Neural cell (in vitro differentiated cells): ENCODE measurements at regions not wholly inside any gene's neighbourhood (a gene's known extent, or its start where the extent isn't known, plus 50 kb on each side); places are given as distances from the start of the nearest gene placed in this dataset.

Experiments
- H2AFZ ChIP-seq: fragments of 200-600, 300-800 bp; sonication (generic), shearing (Covaris generic); 2 replicates; pipeline ENCODE4 v1.6.0; 2014; ENCODE audit warnings: low read depth, mild to moderate bottlenecking, antibody characterized with exemption, low read length, moderate library complexity
- H3F3A ChIP-seq: fragments of 200-600 bp; shearing (Covaris generic); 2 replicates; pipeline ENCODE4 v1.6.1; 2016; ENCODE audit warnings: mild to moderate bottlenecking, moderate library complexity, mixed read lengths, antibody characterized with exemption, low read length; ENCODE audit not compliant: insufficient read depth, poor library complexity, severe bottlenecking
- H3K27ac ChIP-seq: fragments of 200-600, 300-800 bp; sonication (generic), shearing (Covaris generic); 2 replicates; pipeline ENCODE4 v1.5.1; 2014; ENCODE audit warnings: mild to moderate bottlenecking, low read length, moderate library complexity
- H3K27me3 ChIP-seq: fragments of 300-800, 200-600 bp; sonication (generic), shearing (Covaris generic); 2 replicates; pipeline ENCODE4 v1.6.0; 2014; ENCODE audit warnings: mild to moderate bottlenecking, low read depth, low read length, moderate library complexity; ENCODE audit not compliant: insufficient read depth
- H3K36me3 ChIP-seq: fragments of 300-800, 200-600 bp; sonication (generic), shearing (Covaris generic); 2 replicates; pipeline ENCODE4 v1.5.1; 2014; ENCODE audit warnings: mild to moderate bottlenecking, antibody characterized with exemption, low read length, moderate library complexity; ENCODE audit not compliant: insufficient read depth
- H3K4me2 ChIP-seq: fragments of 300-800, 200-600 bp; sonication (generic), shearing (Covaris generic); 2 replicates; pipeline ENCODE4 v1.6.0; 2014; ENCODE audit warnings: mild to moderate bottlenecking, low read length
- H3K4me3 ChIP-seq: fragments of 300-800, 200-600 bp; sonication (generic), shearing (Covaris generic); 2 replicates; pipeline ENCODE4 v1.5.1; 2014; ENCODE audit warnings: mild to moderate bottlenecking, low read length, moderate library complexity
- H3K79me2 ChIP-seq: fragments of 200-600 bp; shearing (Covaris generic); replicated peaks from 2 replicates; pipeline ENCODE4 v1.6.0; 2014; ENCODE audit warnings: mild to moderate bottlenecking, low read length, moderate library complexity; ENCODE audit not compliant: insufficient read depth
- H3K9ac ChIP-seq: fragments of 300-800, 200-600 bp; sonication (generic), shearing (Covaris generic); 2 replicates; pipeline ENCODE4 v1.6.1; 2016; ENCODE audit warnings: mild to moderate bottlenecking, low read length, mixed read lengths
- H3K9me2 ChIP-seq: fragments of 200-600 bp; shearing (Covaris generic); 2 replicates; pipeline ENCODE4 v1.6.1; 2016; ENCODE audit warnings: mild to moderate bottlenecking, low read length, mixed read lengths; ENCODE audit not compliant: insufficient read depth
- H3K9me3 ChIP-seq: fragments of 200-600, 300-800 bp; sonication (generic), shearing (Covaris generic); 2 replicates; pipeline ENCODE4 v1.6.1; 2016; ENCODE audit warnings: mild to moderate bottlenecking, mixed run types, low read length, moderate library complexity, mixed read lengths
- H4K20me1 ChIP-seq: fragments of 200-600 bp; shearing (Covaris generic); 2 replicates; pipeline ENCODE4 v1.6.1; 2016; ENCODE audit warnings: mild to moderate bottlenecking, mixed run types; ENCODE audit not compliant: insufficient read depth
- EP300 ChIP-seq: fragments of 450-650 bp; conservative IDR thresholded peaks from 2 replicates; pipeline ENCODE4 v1.6.1; 2014; ENCODE audit warnings: antibody characterized with exemption, mild to moderate bottlenecking, moderate library complexity; ENCODE audit not compliant: poor library complexity, severe bottlenecking
- EZH2 ChIP-seq: fragments of 200-600, 300-800 bp; shearing (Covaris generic), sonication (generic); IDR thresholded peaks from 2 replicates; pipeline ENCODE4 v1.6.1; 2014; ENCODE audit warnings: antibody characterized with exemption, low read length, borderline replicate concordance, mild to moderate bottlenecking; ENCODE audit not compliant: insufficient read depth, poor library complexity, severe bottlenecking
- MXI1 ChIP-seq: fragments of 450-650 bp; conservative IDR thresholded peaks from 2 replicates; pipeline ENCODE4 v1.6.1; 2014; ENCODE audit warnings: antibody characterized with exemption, mild to moderate bottlenecking; ENCODE audit not compliant: poor library complexity, severe bottlenecking
- POLR2AphosphoS5 ChIP-seq: IDR thresholded peaks from 2 replicates; pipeline ENCODE4 v1.6.1; 2012
- RAD21 ChIP-seq: fragments of 450-650 bp; conservative IDR thresholded peaks from 2 replicates; pipeline ENCODE4 v1.6.1; 2014; ENCODE audit warnings: antibody characterized with exemption, mild to moderate bottlenecking, moderate library complexity
- SMC3 ChIP-seq: fragments of 450-650 bp; conservative IDR thresholded peaks from 2 replicates; pipeline ENCODE4 v1.6.1; 2014; ENCODE audit warnings: antibody characterized with exemption, mild to moderate bottlenecking, moderate library complexity; ENCODE audit not compliant: poor library complexity
- TAF1 ChIP-seq: IDR thresholded peaks from 2 replicates; pipeline ENCODE4 v1.6.1; 2012; ENCODE audit warnings: low read depth
- TF ChIP-seq, protein P1 (sequence below): IDR thresholded peaks from 2 replicates; pipeline ENCODE4 v1.6.1; 2012; ENCODE audit warnings: borderline replicate concordance
- TF ChIP-seq, protein P2 (sequence below): fragments of 450-650 bp; IDR thresholded peaks from 2 replicates; pipeline ENCODE4 v1.5.1; 2014; ENCODE audit warnings: antibody characterized with exemption, mild to moderate bottlenecking, moderate library complexity; ENCODE audit not compliant: poor library complexity, severe bottlenecking

DNA sequence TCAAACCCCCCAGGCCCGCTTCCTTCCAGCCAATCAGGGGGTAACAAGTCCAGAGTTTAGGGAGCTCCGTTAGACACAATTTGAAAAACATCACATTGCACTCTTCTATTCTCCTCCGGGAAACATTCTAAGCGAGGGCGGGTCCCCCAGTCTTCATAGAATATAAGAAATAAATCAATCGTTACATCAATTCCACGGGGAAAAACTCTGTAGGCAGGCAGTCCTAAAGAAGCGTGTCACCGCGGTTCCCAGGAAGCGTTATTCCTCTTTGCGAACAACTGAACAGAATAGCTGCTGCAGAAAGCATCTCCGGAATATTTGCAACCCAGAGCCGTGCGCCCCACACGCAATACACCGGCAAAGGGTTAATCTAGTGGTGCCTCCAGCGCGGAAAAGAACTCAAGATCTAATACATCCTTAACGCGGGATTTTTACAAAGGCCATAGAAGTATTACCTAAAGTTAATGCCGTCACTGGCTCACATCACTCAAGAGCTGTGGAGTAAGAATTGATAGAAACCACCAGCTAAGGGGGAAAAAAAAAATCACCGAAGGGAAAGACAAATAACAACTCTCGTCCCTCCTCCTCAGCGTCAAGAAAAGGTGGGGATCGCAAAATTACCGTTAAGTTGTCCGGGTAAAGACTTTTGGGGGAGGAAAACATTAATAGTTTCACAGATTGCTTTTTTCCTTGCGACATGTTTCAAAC lies 65.1 kb downstream of the KCNRG start:
- Histone ChIP-seq H3K27me3 (peaks cover 21% of the 10 kb centered on the region), H3K9me2 (no peaks in the 10 kb centered on the region), H2AFZ (no peak overlapping the region), H3K9me3 (no peaks in the 10 kb centered on the region), H4K20me1 (no peaks in the 10 kb centered on the region), H3K4me2 (peak overlapping the region; percentile 87), H3F3A (peaks cover 14% of the 10 kb centered on the region), H3K27ac (no peak overlapping the region), H3K4me3 (peak overlapping the region; percentile 79), H3K79me2 (peaks cover 45% of the 10 kb centered on the region), H3K9ac (peak overlapping the region; percentile 47), H3K36me3 (no peaks in the 10 kb centered on the region)
- TF ChIP-seq SMC3: no peak
- TF ChIP-seq TAF1: no peak
- peak; percentile 37 for TF ChIP-seq POLR2AphosphoS5
- no peak for TF ChIP-seq EZH2
- TF ChIP-seq, protein P1, sequence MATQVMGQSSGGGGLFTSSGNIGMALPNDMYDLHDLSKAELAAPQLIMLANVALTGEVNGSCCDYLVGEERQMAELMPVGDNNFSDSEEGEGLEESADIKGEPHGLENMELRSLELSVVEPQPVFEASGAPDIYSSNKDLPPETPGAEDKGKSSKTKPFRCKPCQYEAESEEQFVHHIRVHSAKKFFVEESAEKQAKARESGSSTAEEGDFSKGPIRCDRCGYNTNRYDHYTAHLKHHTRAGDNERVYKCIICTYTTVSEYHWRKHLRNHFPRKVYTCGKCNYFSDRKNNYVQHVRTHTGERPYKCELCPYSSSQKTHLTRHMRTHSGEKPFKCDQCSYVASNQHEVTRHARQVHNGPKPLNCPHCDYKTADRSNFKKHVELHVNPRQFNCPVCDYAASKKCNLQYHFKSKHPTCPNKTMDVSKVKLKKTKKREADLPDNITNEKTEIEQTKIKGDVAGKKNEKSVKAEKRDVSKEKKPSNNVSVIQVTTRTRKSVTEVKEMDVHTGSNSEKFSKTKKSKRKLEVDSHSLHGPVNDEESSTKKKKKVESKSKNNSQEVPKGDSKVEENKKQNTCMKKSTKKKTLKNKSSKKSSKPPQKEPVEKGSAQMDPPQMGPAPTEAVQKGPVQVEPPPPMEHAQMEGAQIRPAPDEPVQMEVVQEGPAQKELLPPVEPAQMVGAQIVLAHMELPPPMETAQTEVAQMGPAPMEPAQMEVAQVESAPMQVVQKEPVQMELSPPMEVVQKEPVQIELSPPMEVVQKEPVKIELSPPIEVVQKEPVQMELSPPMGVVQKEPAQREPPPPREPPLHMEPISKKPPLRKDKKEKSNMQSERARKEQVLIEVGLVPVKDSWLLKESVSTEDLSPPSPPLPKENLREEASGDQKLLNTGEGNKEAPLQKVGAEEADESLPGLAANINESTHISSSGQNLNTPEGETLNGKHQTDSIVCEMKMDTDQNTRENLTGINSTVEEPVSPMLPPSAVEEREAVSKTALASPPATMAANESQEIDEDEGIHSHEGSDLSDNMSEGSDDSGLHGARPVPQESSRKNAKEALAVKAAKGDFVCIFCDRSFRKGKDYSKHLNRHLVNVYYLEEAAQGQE: no peak
- TF ChIP-seq EP300: no peak
- peak; percentile 10 for TF ChIP-seq MXI1
- TF ChIP-seq, protein P2, sequence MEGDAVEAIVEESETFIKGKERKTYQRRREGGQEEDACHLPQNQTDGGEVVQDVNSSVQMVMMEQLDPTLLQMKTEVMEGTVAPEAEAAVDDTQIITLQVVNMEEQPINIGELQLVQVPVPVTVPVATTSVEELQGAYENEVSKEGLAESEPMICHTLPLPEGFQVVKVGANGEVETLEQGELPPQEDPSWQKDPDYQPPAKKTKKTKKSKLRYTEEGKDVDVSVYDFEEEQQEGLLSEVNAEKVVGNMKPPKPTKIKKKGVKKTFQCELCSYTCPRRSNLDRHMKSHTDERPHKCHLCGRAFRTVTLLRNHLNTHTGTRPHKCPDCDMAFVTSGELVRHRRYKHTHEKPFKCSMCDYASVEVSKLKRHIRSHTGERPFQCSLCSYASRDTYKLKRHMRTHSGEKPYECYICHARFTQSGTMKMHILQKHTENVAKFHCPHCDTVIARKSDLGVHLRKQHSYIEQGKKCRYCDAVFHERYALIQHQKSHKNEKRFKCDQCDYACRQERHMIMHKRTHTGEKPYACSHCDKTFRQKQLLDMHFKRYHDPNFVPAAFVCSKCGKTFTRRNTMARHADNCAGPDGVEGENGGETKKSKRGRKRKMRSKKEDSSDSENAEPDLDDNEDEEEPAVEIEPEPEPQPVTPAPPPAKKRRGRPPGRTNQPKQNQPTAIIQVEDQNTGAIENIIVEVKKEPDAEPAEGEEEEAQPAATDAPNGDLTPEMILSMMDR: no peak

DNA sequence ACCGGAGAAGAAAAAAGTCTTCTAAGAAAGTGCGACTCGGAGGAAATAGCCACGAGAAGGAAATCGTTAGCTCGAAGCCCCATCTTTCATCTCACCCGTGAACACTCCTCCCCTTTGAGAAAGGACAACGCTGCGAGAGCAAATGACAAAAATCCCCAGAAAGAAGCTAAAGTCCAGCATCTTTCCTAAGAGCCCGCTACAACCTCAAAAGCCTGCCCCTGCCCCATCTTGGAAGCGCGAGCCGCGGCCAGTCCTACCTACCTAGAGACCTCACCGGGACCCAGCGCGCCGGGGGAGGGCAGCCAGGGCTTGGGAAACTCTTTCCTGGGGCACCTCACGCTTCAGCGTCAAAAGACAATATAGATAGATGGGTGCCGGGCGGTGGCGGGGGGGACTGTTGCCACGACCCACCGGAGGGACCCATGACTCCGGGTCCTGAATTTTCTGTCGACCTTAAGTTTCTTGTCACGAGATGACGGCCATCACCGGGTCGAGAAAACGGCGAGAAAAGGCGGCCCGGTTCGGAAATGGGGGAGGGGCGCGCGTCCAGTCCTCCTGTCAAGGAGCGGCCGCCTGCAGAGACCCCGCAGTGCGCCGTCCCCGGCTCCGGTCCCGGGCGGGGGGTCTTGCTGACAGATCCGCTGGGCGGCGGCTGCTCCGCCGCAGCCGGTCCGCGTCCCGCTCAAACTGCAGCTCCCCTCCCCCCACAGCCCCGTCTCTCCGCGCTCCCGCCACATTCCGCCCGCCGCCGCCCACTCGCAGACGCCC lies 65.9 kb downstream of the KCNRG start:
- no peak overlapping the region for H2AFZ ChIP-seq
- H3K27me3 ChIP-seq: peaks cover 21% of the 10 kb centered on the region
- H3K9me3 ChIP-seq: no peaks in the 10 kb centered on the region
- H3K9me2 ChIP-seq: no peaks in the 10 kb centered on the region
- H3K27ac ChIP-seq: no peak overlapping the region
- peak overlapping the region; percentile 79 for H3K4me3 ChIP-seq
- H3F3A ChIP-seq: peaks cover 14% of the 10 kb centered on the region
- no peaks in the 10 kb centered on the region for H4K20me1 ChIP-seq
- peak overlapping the region; percentile 87 for H3K4me2 ChIP-seq
- H3K79me2 ChIP-seq: peaks cover 38% of the 10 kb centered on the region
- H3K9ac ChIP-seq: peak overlapping the region; percentile 47
- no peaks in the 10 kb centered on the region for H3K36me3 ChIP-seq
- TF ChIP-seq, protein P1: no peak
- TF ChIP-seq EP300 (no peak), MXI1 (no peak), SMC3 (no peak), RAD21 (no peak), TAF1 (no peak), EZH2 (no peak), POLR2AphosphoS5 (no peak)
- TF ChIP-seq, protein P2: no peak
